ENCODE measurements at regions not wholly inside any gene's neighbourhood (a gene's known extent, or its start where the extent isn't known, plus 50 kb on each side); places are given as distances from the start of the nearest gene placed in this dataset.
A peak's percentile ranks its signal among the peaks of the same experiment; 100 is the strongest.
"Not testable (repeated sequence)": the region's sequence is repeated elsewhere in the genome, so short reads cannot be mapped to it uniquely, and the experiment has no call there.

- Histone ChIP-seq H3K27ac (ENCODE audit: low read depth in 2 of 2, low read length in 1 of 2) (peak overlapping the region in 1 of 2 experiments; percentile 58; a peak in 1 of 4 replicates), H3K9ac (no peak overlapping the region), H2AFZ (ENCODE audit: low read depth) (no peak overlapping the region), H3F3A (replicated peaks; ENCODE audit: insufficient read depth) (no peaks in the 10 kb centered on the region), H3K27me3 (ENCODE audit: insufficient read depth) (no peaks in the 10 kb centered on the region), H3K79me2 (ENCODE audit: insufficient read depth) (no peaks in the 10 kb centered on the region), H3K4me3 (ENCODE audit: low read depth in 2 of 2, low read length in 1 of 2) (no peak overlapping the region), H3K36me3 (replicated peaks in 1 of 2; ENCODE audit: control insufficient read depth in 1 of 2, insufficient read depth in 2 of 2, low read length in 1 of 2) (no peaks in the 10 kb centered on the region), H3K4me1 (ENCODE audit: control insufficient read depth in 1 of 2, insufficient read depth in 2 of 2, low read depth in 1 of 2, low read length in 1 of 2) (no peaks in the 10 kb centered on the region), H3K9me3 (no peaks in the 10 kb centered on the region), H3K4me2 (no peak overlapping the region), H3K9me2 (no peaks in the 10 kb centered on the region), H4K20me1 (ENCODE audit: insufficient read depth) (no peaks in the 10 kb centered on the region)
- TF ChIP-seq PBX3 (IDR thresholded peaks at IDR 0.05): peak; percentile 26; the same call in 1 of the 2 replicates
- no peak for TF ChIP-seq EZH2phosphoT487 (IDR thresholded peaks at IDR 0.05; ENCODE audit: borderline replicate concordance, low read depth)
- TF ChIP-seq TCF12 (IDR thresholded peaks at IDR 0.05): peak; percentile 36
- POLR2A ChIA-PET: no interaction called here
- CTCF ChIA-PET: no interaction called here
- no peak for DNase-seq
- WGBS (ENCODE audit: low lambda C conversion rate): 54% methylated on average over 4 of the region's 4 CpGs
Observed at GRCh38 chr4:100340512-100341485, 150.5 kb upstream of the DDIT4L start.

- H3K79me2 ChIP-seq (ENCODE audit: insufficient read depth): no peaks in the 10 kb centered on the region
- WGBS (ENCODE audit: low lambda C conversion rate): 76% methylated on average over 4 of the region's 4 CpGs
- H3K9ac ChIP-seq: no peak overlapping the region
- H3K4me1 ChIP-seq (ENCODE audit: control insufficient read depth in 1 of 2, insufficient read depth in 2 of 2, low read depth in 1 of 2, low read length in 1 of 2): no peaks in the 10 kb centered on the region
- H3F3A ChIP-seq (replicated peaks; ENCODE audit: insufficient read depth): no peaks in the 10 kb centered on the region
- no peaks in the 10 kb centered on the region for H3K27me3 ChIP-seq (ENCODE audit: insufficient read depth)
- no peak for DNase-seq
- H3K4me3 ChIP-seq (ENCODE audit: low read depth in 2 of 2, low read length in 1 of 2): no peak overlapping the region
- ChIA-PET CTCF (no interaction called here), POLR2A (no interaction called here)
- TF ChIP-seq GATA2 (CRISPR knock-in tag; IDR thresholded peaks at IDR 0.05) (no peak), CTCF (IDR thresholded peaks at IDR 0.05) (no peak), REST (IDR thresholded peaks at IDR 0.05; ENCODE audit: low read depth, low read length) (no peak)
- no peaks in the 10 kb centered on the region for H4K20me1 ChIP-seq (ENCODE audit: insufficient read depth)
- H3K4me2 ChIP-seq: no peak overlapping the region
- no peaks in the 10 kb centered on the region for H3K36me3 ChIP-seq (replicated peaks in 1 of 2; ENCODE audit: control insufficient read depth in 1 of 2, insufficient read depth in 2 of 2, low read length in 1 of 2)
- H3K27ac ChIP-seq (ENCODE audit: low read depth in 2 of 2, low read length in 1 of 2): no peak overlapping the region; a peak in 1 of 4 replicates
- no peaks in the 10 kb centered on the region for H3K9me2 ChIP-seq
- H3K9me3 ChIP-seq: 0 out of 2 replicates have a peak, but pooled peaks cover 3% of the 10 kb centered on the region
- H2AFZ ChIP-seq (ENCODE audit: low read depth): no peak overlapping the region
Observed at GRCh38 chr4:100339870-100340269, 149.6 kb upstream of the DDIT4L start.

- H3K36me3 ChIP-seq (replicated peaks in 1 of 2; ENCODE audit: control insufficient read depth in 1 of 2, insufficient read depth in 2 of 2, low read length in 1 of 2); H4K20me1 ChIP-seq (ENCODE audit: insufficient read depth); POLR2A ChIA-PET; H3F3A ChIP-seq (replicated peaks; ENCODE audit: insufficient read depth); H3K4me2 ChIP-seq; H3K4me1 ChIP-seq (ENCODE audit: control insufficient read depth in 1 of 2, insufficient read depth in 2 of 2, low read depth in 1 of 2, low read length in 1 of 2); DNase-seq; H3K27me3 ChIP-seq (ENCODE audit: insufficient read depth); H3K9me2 ChIP-seq; H3K4me3 ChIP-seq (ENCODE audit: low read depth in 2 of 2, low read length in 1 of 2); H3K9ac ChIP-seq; H3K79me2 ChIP-seq (ENCODE audit: insufficient read depth); H3K27ac ChIP-seq (ENCODE audit: low read depth in 2 of 2, low read length in 1 of 2); H2AFZ ChIP-seq (ENCODE audit: low read depth); H3K9me3 ChIP-seq; CTCF ChIA-PET: not testable (repeated sequence)
- WGBS (ENCODE audit: low lambda C conversion rate): 35% methylated on average over 2 of the region's 2 CpGs
Observed at GRCh38 chr4:100333491-100333890, 143.2 kb upstream of the DDIT4L start.
